GM19351 (cell line): ENCODE measurements at regions not wholly inside any gene's neighbourhood (a gene's known extent, or its start where the extent isn't known, plus 50 kb on each side); places are given as distances from the start of the nearest gene placed in this dataset.

ENCODE experiments used
- ATAC-seq: cut with Tn5 transposase; IDR thresholded peaks from one replicate; pipeline ENCODE4 v1.9.1; 2021; ENCODE audit warnings: mild to moderate bottlenecking, moderate library complexity; ENCODE audit not compliant: unreplicated experiment

DNA sequence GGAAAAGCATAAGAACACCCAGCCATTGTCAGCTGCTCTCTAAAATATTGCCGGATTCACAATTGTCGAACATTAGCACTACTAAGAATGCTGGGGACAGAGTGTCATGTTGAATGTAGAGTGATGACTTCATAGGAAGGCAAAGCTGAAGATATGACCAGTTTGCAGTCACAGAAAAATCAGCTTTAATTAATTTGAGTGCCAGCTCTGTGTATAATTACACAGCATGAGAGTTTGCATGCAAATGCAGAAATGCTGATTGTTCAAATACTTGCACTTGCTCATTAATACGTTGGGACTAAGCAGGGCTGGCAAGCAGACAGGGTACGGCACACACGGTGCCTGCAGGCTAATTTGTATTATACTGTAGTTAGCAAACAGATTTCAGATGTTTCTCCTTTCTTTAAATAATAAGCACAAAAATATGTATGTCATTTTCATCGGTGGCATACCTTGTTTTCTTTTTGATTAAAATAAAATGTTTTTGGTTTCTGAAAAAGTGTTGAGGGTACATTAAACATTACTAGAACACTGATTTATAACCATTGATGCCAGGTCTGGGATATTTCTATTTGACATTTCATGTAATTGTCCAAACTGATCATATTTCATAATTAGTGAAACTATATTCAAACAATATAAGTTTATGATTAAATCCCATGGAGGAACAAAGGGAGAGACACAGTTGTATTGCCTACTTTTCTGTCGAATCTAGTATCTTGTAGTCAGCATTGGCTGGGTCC is 99.8 kb upstream of the ADGRL2 start:
- ATAC-seq: no peak

DNA sequence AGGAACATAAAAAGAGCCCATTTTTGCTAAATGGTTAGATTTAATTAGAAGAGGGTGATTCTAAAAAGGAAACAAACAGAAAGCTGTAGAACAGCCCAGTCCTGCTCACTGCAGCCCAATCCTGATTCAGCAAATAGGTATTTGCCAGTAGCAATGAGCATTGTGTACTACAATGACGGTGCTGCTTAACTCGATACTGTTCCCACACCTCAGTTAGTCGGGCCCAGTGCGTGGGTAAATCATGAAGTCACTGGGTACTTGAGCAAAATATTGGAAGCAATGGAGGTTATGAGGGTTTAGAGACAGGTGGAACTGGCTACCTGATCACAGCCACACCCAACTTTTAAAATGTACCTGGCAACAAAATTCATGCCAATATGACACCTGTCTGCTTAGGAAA is 101.5 kb upstream of the ADGRL2 start:
- no peak for ATAC-seq

DNA sequence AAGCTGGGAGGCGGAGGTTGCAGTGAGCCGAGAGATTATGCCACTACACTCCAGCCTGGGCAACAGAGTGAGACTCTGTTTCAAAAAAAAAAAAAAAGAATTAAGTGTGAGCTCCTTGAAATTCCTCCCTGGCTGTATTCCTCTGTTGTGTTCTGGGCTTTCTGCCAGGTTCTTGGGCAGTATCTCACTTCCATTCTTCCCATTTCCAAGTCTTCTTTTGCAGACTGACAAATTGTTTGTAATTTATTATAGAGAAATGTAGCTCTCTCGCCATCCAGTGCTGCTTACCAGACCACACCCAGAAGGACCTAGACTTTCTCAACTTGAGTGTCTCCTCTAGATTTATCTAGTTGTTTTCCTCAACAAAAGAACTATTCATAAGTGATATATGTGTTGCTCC is 105.0 kb upstream of the ADGRL2 start:
- ATAC-seq: no peak

DNA sequence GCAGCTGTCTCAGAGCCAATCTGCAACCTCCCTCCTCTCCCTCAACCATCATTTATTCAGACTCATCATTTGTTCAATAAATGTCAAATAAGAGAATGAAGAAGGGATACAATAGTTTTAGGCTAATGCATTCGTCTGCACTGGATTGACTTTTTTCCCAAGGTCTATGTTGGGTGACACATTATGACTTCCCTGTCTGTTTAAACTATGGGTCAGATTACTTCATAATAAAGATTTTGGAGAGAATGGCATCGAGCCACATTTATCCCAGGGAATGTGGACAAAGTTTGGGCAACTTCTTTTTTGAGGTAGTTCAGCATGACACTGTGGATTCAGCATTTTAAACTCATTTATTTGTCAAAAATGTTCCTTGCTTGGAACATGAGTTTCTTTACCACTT is 107.4 kb upstream of the ADGRL2 start:
- no peak for ATAC-seq

DNA sequence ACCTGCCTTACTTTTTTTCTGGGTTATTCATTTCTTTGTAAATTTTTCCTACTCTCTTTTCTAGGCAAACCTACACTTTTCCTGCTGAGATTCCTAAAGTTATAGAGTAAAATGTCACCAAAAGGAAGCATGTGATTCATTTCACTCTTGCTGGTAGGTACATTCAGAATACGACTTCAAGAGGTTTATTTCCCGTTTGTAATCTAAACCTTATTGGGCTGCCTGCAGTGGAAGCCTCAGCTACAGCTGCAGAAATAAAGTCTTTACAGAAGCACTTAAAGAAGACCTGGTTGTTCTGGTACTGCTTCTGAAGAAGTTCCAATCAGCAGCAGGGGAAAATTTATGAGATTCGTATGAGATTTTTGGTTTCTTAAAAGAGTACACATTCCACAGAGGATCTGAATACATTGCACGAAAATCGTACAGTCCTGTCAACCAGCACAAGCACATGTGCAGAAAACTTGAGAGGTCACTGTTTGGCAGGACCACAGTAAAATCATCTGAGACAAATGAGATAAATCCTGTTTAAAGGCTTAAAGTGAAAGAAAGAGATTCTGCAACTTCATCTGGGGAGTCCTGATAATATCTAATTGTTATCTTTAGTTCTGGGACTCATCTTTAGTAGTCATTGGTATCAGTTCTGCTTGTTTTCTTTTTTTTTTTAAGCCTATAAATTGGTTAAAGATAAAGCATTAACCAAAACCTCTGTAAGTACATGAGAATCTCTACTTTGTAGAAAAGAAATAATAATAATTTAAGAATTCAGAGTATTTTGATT is 109.9 kb upstream of the ADGRL2 start:
- no peak for ATAC-seq

DNA sequence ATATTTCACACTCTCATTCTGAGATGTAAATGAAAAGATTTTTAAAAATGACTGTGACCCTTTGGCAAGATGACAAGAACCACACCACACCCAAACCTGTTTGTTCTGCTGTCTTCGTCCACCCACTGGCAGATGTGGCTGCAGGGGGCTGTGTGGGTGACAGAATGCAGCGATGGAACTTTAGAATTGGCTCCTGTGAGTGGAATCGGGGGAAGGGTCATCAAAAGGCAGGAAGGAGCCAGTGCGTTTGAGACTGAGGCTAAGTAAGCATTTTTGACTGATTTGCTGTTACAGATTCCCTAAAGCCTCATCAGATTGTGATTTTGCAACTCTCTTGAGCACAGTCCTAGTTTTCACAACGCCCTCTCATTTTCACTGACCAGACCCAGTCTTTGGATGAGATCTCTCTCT is 111.2 kb upstream of the ADGRL2 start:
- peak; percentile 68 for ATAC-seq

DNA sequence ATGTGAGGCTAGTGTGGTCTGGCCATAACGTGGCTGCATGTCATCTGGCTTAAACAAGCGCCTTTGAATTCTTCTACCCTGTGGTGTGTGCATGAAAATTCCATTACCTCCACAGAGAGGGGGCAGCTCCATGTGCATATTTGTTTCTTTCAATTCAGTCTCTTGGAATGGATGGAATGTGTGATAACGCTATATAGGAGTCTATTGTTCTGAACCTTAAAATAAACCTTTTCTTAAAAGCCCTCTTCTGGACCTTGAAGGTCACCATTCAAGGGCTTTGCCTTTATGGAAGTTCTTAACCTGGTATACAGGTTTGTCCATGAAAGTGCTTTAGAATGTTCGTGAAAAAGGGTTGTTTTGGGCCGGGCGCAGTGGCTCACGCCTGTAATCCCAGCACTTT is 118.2 kb upstream of the ADGRL2 start:
- ATAC-seq: no peak

DNA sequence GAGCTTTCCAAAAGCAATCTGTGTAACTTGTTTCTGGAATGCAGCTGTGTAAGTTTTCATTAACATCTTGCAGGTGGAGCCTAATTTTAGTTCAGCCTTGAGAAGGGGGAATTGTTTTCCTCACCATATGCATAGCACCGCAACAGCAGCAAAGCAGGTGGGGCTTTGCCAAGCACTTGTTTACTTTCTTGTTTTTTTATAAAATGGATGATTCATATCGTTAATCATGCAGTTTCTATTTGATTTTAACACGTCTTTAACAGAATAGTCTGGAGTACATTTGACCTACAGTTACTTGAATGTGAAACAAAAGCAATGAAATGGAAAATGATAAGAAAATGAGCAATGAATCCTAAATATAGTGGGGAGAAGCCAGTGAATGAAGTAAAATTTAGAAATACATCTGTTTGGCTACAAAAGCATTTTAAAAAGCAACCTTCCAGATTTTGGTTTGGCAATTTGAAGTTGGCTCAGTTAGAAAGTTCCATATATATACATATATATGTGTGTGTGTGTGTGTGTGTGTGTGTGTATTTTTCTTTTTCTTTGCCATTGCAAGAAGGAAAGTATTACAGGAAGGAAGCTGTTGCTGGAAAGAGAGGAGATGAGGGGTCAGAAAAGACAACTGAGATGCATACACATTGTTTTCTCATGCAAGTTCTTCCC is 119.0 kb upstream of the ADGRL2 start:
- peak; percentile 71 for ATAC-seq

DNA sequence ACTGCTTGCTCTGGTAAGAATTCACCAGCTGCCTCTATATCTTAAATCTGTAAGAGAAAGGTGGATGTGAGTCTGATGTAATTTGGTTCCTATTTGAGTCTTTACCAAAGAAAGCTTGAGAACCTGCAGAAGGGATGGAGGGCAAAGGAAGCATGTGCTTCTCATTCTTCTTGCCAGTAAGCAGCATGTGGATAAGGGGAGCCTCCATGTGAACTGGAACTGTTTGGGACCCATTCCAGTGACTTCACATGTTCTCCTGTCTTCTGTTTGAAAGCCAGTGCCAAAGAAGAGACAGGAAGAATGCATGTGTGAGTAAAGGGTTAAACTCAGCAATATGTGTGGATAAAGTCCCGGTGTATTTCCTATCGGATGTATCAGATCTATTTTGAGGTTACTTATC is 119.6 kb upstream of the ADGRL2 start:
- peak; percentile 32 for ATAC-seq

DNA sequence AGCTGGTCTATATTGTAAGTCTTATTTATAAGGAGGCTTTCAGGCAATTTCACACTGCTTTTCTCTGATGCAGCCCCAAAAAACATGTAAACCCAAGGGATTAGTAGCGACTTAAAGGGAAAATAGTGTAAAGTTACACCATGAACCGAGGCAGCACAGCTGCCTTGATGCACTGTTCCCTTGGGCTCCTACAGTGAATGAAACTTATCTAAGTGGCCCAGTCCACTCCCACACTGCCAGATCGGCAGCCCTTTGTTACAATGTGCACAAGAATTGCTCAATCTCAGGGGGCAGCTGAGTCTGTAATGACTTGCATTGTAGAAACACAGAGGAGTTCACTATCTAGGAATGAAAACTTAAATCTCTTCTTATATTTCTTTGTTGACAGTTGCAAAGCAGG is 120.8 kb upstream of the ADGRL2 start:
- ATAC-seq: no peak

DNA sequence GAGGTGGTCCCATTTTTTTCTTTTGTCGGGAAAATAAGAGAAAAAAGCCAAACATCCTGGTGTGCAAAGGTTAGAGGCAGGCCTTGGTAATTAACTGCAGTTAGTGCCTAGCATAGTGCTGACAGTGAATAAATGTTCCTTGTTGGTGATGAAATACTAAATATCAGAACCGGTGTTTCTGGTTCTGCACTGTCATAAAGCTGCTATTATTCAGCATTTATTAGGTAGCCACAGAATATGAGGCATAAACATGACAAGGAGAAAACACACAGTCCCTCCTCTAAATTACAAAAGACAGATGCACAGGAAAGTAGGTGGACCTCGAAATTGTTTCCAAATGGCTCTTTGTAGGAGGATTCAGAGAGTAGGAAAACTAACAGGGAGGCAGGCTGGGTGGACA is 122.0 kb upstream of the ADGRL2 start:
- ATAC-seq: no peak

DNA sequence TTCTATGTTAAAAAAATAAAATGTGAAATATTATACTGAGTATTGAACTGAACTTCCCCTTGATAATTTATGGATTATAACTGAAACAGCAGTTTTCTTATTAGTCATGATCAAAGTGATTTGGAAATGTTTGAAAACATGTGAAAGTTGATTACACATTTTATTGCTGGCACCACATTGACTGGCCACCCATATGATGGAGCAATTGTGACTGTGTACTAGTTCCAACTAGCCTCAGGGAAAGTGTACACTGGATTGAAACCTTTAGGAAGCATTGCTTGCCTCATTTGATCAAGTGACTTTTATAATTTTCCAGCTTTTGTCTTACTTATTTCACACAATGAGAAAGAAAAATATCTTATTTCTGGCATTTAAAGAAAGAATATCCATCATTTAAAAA is 128.0 kb upstream of the ADGRL2 start:
- ATAC-seq: no peak

DNA sequence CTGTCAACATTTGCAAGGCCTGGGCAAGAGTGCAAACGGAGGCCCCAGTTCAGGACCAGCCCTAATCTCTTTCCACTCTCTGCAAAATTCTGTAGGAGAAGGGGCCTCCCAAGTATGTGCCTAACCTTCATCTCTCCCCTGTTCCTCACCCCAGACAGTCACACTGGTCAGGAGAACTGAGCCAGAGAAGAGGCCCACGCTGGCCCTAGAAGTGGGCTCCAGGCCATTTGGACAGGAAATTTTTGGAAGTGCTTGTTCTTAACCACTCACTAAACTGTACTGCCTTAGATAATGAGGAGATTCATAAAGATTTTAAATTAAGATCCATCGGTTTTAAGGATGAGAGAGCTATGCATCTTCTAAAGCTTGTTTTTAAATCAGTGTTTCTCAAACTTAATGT is 129.7 kb upstream of the ADGRL2 start:
- no peak for ATAC-seq

DNA sequence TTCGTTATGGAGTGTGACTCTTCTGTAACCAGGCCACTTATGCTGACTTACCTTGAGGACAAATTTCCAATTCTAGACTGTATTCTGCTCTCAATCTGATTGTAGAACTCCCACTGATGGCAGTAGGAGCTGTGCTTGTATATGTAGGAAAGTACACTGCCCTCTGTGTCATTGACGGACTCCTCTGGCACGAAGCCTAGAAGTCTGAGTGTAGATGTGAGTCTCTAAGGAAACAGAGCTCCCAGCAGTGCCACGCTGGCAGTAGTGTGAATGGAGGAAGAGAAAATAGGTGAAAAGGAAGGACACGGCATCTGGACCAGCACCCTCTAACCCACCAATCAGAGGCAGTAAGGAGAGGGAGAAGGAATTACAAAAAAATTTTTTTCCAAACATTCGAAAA is 130.4 kb upstream of the ADGRL2 start:
- ATAC-seq: no peak

DNA sequence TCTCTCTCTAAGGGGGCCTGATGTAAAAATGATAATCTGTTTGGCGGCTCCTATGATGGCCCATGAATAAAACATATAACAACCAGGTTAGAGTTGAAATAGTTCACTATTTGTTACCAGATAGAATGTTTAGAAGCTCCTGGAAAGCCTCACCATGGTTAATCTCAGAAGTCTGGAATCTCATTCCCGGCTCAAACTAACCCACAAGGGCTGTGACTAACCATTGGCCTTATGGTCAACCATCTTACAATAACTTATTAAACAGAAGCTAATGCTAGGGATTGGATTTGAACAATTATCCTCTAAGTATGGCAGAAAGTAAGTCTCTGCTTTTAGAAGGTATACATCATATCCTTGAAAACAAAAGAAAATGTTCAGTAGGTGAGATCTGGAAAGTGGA is 134.1 kb upstream of the ADGRL2 start:
- ATAC-seq: no peak

DNA sequence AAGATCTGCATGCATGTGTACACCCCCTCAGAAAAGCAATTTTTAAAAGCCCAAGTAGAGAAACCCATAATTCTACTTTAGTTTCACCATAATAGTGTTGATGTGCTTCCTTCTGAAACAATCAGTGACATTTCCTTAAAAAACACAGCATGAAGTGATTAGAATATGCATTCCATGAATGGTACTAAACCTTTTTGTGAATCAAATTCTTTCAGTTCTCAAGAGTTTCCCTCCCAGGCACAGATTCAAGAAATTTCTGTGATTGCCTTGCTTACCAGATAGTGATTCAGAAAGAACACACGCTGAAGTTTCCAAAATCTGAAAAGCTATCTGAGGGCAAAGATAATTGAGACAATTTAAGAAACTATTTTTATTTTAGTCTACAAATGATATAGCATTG is 136.4 kb upstream of the ADGRL2 start:
- ATAC-seq: no peak

DNA sequence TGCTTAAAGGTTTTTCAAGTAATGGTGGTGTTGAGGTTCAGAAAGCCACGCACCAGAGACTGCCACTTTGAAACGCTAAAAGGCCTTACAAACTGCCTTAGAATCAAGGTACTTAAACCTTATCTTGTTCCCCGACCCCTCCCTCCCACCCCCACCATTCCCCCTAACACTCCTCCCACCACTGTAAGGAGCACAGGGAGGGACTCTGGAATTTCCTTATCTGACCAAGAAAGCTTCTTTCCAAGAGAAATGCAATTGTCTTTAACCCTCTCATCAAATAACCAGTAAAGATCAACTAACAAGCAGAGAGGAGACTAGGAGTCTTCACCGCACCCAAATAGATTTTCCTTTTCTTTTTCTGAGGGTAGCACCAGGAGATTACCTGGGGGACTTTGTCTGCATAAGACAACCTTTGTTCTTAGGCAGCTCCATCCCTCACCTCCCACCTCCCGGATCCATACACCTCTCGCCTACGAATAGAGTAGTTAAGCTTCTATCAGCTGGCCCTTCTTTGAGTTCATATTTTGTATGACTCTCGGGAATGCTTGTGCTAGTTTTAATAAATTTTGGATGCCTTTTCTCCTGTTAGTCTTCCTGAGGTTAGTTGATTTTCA is 137.7 kb upstream of the ADGRL2 start:
- ATAC-seq: no peak

DNA sequence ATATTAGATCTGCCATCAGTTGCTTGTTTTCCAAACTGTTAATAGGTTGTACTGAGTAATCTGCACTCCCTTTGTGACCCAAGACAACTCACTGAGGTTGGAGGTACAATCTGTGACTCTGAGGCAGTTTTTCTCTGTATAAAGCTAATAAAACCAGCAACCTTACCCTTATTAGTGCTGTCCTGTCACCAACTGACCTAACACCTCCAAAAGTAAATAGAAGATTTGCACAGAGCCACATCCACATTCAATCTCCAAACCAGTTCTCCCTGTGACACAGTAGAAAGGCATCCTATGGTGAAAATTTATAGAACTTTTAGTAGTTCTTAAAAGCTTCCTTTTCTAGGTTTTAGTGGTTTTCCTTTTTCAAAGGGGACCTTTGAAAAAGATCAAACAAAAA is 140.4 kb upstream of the ADGRL2 start:
- no peak for ATAC-seq

DNA sequence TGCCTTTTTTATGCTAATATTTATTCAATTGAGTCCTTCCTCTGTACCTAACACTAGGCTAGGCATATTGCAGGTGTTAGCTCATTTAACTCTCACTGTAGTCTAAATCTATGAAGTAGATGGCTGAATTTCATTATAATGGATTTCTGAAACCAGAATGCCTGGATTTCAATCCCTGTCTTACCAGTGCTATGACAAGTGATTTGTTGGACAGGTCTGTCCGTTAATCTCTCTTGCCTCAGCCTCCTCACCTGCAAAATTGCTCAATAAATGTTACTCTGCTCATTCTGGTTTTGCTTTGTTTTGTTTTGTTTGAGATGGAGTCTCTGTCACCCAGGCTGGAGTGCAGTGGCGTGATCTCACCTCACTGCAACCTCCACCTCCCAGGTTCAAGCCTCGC is 146.1 kb upstream of the ADGRL2 start:
- ATAC-seq: no peak

DNA sequence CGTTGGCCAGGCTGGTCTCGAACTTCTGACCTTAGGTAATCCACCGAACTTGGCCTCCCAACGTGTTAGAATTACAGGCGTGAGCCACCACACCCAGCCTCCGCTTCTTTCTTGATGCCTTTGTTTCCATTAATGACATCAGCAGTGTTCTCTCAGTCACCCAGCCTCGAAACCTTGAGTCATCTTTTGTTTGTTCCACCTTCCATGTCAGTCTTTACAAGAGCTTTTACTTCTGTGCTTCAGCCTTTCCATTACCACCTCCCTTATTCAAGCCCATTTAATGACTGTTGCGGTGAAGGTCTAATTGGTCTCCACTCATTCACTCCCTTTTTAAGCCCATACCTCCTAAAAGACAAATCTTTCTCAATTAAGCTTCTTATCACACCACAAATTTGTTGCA is 146.6 kb upstream of the ADGRL2 start:
- ATAC-seq: no peak

DNA sequence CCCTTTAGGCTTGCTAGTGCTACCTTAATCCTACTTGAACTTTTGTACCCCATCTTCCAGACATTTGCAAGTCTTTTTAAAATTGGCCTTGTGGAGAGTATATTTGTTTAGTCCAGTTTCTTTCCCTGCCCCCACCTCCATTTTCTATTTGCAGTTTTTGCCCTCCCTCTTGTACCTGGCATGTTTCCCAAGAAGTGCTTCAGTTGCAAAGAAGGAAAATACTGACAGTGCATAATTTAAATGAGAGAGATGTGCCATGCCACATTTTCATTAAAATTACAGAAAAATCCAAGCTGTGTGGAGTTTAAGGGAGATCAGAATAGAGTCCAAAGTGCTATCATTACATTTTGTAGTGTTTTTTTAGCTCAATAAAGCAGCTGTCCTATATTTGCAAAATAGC is 150.0 kb upstream of the ADGRL2 start:
- no peak for ATAC-seq

DNA sequence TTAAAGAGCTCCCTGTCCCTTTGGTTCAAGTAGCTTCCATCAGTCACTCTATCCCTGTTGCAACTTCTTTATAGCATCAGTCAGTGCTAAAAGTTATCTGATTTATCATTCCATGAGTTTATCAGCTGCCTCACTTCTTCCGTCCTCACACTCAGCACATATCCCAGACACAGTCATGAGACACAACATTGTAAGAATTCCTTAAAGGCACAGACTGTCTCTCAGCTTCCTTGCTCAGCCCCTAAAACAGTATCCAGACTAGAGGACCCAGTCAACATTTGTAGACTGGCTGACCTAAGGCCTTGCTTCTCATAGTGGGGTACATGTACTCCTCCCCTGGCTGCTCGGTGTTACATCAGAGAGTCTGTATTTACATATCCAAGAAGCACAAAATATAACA is 164.9 kb upstream of the ADGRL2 start:
- no peak for ATAC-seq
